VCaP (cell line): ENCODE measurements at regions not wholly inside any gene's neighbourhood (a gene's known extent, or its start where the extent isn't known, plus 50 kb on each side); places are given as distances from the start of the nearest gene placed in this dataset.
"Not testable (repeated sequence)": the region's sequence is repeated elsewhere in the genome, so short reads cannot be mapped to it uniquely, and the experiment has no call there.

Source experiments
- H3K27ac ChIP-seq: fragments of 450-650 bp; 2 replicates; pipeline ENCODE4 v1.5.1; 2017
- TF ChIP-seq, protein P1 (sequence below): fragments of 450-650 bp; conservative IDR thresholded peaks from 2 replicates; pipeline ENCODE4 v1.5.1; 2017; ENCODE audit warnings: mild to moderate bottlenecking, moderate library complexity

DNA sequence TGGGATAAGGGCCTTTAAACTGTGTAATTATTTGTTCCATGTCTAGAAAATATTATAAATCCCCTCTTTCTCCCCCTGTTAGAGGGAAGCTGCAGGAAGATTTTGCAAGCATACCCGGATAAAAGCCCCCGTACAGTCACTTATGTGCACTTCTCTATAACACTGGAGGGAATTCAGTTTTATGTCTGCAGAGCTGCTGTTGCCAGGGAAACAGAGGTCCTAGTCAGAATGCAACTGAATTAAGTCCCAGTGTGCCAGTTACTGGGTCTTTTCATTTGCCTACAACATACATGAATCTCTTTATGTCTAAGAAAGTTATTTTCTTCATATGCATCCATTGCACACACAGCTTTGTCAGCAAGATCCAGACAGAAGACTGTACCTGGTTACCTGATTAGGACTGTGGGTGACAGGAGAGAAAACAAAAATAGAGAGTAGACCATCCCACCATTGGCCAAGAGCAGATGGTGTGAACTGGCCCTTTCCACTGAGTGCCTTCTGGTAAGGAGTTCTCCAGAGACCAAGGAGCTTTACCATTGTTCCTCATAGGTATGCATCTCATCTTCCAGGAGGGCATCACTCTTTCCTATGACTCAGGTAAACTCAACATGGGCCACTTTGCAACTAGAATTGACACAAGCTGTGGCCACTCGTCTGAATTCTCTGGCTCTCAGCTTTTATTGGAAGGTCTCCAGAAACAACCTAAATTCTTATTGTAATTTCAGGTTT is 180.8 kb upstream of the PHACTR1 start:
- TF ChIP-seq, protein P1, sequence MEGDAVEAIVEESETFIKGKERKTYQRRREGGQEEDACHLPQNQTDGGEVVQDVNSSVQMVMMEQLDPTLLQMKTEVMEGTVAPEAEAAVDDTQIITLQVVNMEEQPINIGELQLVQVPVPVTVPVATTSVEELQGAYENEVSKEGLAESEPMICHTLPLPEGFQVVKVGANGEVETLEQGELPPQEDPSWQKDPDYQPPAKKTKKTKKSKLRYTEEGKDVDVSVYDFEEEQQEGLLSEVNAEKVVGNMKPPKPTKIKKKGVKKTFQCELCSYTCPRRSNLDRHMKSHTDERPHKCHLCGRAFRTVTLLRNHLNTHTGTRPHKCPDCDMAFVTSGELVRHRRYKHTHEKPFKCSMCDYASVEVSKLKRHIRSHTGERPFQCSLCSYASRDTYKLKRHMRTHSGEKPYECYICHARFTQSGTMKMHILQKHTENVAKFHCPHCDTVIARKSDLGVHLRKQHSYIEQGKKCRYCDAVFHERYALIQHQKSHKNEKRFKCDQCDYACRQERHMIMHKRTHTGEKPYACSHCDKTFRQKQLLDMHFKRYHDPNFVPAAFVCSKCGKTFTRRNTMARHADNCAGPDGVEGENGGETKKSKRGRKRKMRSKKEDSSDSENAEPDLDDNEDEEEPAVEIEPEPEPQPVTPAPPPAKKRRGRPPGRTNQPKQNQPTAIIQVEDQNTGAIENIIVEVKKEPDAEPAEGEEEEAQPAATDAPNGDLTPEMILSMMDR = no peak
- no peak overlapping the region for H3K27ac ChIP-seq

DNA sequence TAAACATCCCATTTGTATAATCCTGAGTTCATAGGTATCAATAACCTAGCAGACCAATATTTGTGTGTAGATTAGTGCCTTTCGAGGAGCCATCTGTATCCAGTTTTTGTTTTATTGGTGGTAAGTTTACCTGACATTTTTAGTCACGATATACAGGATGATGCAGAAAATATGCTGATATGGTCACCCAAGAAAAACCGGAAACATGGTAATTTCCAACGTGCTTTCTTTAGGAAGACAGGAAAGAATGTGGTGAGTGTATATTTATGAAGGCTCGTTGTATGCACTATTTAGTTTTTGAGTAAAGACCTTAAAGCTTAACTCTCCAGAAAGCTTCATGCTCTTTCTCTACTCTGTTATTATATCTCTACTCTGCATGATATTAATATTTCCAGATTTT is 180.2 kb upstream of the PHACTR1 start:
- no peak overlapping the region for H3K27ac ChIP-seq

DNA sequence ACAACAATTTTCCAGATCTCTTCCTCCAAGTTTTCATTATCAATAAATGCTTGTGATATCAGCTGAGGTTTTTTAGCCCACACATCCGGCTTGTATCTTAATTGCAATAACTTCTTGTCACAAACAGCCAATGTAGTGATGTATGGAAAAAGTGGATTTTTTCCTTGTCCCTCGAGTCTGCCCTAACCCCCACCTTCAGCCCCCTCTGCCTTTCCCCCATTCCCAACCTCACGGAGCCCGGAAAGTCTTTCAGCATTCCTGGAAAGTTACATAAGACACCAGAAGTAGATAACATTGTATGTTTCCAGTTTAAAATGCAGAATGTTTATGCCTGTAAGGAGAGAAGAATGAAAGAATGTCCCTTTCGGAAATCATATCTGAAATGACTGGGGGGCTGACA is 179.2 kb upstream of the PHACTR1 start:
- no peak overlapping the region for H3K27ac ChIP-seq
- TF ChIP-seq, protein P1 = no peak

More for the DNA sequence above, 180.2 kb upstream of the PHACTR1 start:
- TF ChIP-seq, protein P1 = no peak

DNA sequence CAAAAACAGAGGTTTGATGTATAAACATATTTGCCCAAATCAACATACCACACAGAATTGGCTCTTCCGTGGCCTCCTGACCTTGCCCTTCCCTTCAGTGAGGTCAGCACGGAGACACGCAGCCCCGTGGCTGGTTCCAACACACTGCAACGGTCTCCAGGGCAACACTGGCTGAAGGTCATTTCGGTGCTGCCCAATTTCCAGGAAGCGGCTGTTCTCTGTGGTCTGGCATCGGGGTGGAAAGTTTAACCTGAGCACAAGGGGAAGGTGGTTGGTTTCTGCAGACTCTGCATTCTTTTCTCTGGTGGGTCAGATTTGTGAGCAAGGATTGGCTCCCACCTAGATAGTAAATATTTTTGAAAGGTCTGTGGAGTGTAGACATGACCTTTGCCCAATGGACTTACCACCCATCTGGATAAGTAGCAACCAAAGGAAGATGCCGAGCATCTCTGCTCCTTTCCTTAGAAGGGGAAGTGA is 177.6 kb upstream of the PHACTR1 start:
- TF ChIP-seq, protein P1 = no peak
- H3K27ac ChIP-seq = no peak overlapping the region

DNA sequence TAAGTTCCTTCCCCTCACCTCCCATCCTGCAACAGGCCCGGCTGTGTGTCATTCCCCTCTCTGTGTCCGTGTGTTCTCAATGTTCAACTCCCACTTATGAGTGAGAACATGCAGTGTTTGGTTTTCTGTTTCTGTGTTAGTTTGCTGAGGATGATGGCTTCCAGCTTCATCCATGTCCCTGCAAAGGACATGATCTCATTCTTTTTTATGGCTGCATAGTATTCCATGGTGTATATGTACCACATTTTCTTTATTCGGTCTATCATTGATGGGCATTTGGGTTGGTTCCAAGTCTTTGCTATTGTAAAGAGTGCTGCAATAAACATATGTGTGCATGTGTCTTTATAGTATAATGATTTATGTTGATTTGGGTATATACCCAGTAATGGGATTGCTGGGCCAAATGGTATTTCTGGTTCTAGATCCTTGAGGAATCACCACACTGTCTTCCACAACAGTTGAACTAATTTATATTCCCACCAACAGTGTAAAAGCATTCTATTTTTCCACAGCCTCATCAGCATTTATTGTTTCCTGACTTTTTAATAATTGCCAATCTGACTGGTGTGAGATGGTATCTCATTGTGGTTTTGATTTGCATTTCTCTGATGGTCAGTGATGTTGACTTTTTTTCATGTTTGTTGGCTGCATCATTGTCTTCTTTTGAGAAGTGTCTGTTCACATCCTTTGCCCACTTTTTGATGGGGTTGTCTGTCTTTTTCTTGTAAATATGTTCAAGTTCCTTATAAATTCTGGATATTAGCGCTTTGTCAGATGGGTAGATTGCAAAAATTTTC is 174.1 kb upstream of the PHACTR1 start:
- not testable (repeated sequence) for H3K27ac ChIP-seq

DNA sequence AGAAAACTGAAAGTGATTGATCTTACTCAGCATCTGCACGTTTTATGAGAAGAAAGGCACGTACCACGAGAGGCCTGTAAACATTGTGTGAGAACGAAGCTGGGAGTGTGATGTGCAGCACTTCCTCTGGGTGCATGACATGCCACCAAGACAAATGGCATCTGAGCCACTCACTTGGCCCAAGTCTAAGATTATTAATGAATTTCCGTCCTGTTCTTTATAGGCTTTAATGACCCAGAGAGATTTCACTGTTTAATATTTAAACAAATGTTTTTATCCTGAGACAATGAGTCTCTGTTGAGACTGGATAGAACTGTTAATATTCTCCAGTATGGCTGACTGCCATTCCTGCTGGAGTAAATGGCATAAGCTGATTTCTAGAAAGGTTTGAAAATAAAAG is 172.6 kb upstream of the PHACTR1 start:
- H3K27ac ChIP-seq = peak overlapping the region; percentile 59
- TF ChIP-seq, protein P1 = no peak

DNA sequence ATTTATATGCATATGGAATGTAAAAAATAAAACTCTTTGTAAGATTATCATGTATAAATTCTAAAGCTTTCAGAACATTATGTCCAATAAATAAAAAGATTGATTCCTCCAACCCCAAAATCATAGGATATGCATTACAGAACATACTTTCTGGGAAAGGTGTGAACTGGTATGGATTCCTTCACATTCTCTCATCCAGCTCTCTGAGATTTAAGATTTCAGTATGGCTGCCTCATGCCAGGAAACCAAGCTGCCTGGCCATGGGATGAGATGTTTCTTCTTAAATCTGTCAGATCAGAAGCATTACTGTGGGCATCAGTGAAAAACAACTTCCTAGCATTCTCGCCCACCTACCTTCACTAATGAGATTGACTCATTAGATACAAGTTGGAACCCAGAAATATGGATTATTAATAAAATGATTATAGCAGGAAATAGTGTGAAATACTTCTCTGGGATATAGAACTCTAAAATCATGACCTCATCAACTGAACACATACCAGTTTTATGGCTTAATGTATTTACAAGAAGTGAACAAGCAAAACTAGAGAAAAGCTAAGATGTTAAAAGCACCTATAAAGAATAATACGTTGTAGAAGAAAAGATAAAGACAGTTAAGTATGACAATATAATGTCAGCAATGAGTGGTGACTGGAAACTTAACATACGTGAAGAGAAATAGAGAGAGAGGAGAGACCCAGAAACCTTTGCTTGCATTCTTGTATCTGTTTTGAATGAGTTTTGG is 171.6 kb upstream of the PHACTR1 start:
- TF ChIP-seq, protein P1 = no peak
- peak overlapping the region; percentile 59 for H3K27ac ChIP-seq
